H1 (cell line): ENCODE measurements at regions not wholly inside any gene's neighbourhood (a gene's known extent, or its start where the extent isn't known, plus 50 kb on each side); places are given as distances from the start of the nearest gene placed in this dataset.

Experiments used
- CBX8 ChIP-seq: fragments of 300-800, 300-1000 bp; sonication (generic); IDR thresholded peaks from 2 replicates; pipeline ENCODE4 v1.7.1; 2016; ENCODE audit warnings: low read depth, low read length, borderline replicate concordance
- EP300 ChIP-seq, 2 experiments: IDR thresholded peaks; 1 replicate in 1 of 2; 2 replicates in 1 of 2; pipeline ENCODE4 v1.6.1; 2011 to 2012; ENCODE audit warnings: low read depth in 2 of 2, low read length in 2 of 2, mild to moderate bottlenecking in 2 of 2, borderline replicate concordance in 1 of 2, inconsistent platforms in 1 of 2, moderate library complexity in 1 of 2
- NANOG ChIP-seq: IDR thresholded peaks from 2 replicates; pipeline ENCODE4 v1.6.1; 2011; ENCODE audit warnings: low read length, low read depth, mild to moderate bottlenecking, inconsistent platforms; ENCODE audit not compliant: insufficient read depth, poor library complexity, severe bottlenecking
- POLR2A ChIP-seq, 2 experiments: IDR thresholded peaks; 1 replicate in 1 of 2; 2 replicates in 1 of 2; pipeline ENCODE4 v1.6.1; 2011; ENCODE audit warnings: low read depth in 2 of 2, low read length in 2 of 2, mild to moderate bottlenecking in 2 of 2; ENCODE audit errors: control extremely low read depth in 1 of 2

DNA sequence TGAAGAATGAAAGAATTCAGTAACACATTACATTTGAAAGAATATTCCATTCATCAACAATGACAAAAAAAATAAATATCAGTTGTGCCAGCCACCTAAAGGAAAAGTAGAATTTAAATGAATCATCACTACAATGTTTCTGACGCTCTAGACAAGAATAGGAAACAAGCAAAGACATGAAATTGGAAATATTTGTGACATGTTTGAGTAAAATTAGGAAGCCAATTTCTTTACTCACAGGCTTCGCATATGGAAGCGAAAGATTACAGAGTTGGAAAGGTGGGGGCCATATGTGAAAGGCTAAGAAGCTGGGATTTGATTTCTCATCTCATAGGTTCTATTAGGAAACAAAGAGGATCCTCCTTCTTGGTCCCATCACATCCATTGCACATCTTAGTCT is 279.0 kb downstream of the IPO8 start:
- no peak for TF ChIP-seq EP300 (IDR thresholded peaks at IDR 0.05; ENCODE audit: borderline replicate concordance in 1 of 2, low read depth in 2 of 2, low read length in 2 of 2)
- no peak for TF ChIP-seq NANOG
- TF ChIP-seq POLR2A (IDR thresholded peaks at IDR 0.05; ENCODE audit: control extremely low read depth in 1 of 2, low read depth in 2 of 2, low read length in 2 of 2): no peak
- TF ChIP-seq CBX8: no peak
